HEK293 (cell line): ENCODE measurements at regions not wholly inside any gene's neighbourhood (a gene's known extent, or its start where the extent isn't known, plus 50 kb on each side); places are given as distances from the start of the nearest gene placed in this dataset.

Source experiments
- IKZF3 ChIP-seq: fragments of 450-650 bp; IDR thresholded peaks from 2 replicates; pipeline ENCODE4 v1.5.0; 2018; ENCODE audit warnings: missing biosample characterization, mild to moderate bottlenecking, missing genetic modification characterization, moderate library complexity
- SP2 ChIP-seq: fragments of 450-650 bp; formaldehyde crosslinking; IDR thresholded peaks from 2 replicates; pipeline ENCODE4 v1.5.1; 2016; ENCODE audit warnings: missing biosample characterization, missing genetic modification characterization
- YY1 ChIP-seq: fragments of 450-650 bp; formaldehyde crosslinking; IDR thresholded peaks from 2 replicates; pipeline ENCODE4 v1.5.1; 2018; ENCODE audit warnings: missing biosample characterization, missing genetic modification characterization
- ZNF121 ChIP-seq: fragments of 450-650 bp; formaldehyde crosslinking; IDR thresholded peaks from 2 replicates; pipeline ENCODE4 v1.5.1; 2016; ENCODE audit warnings: missing biosample characterization, missing genetic modification characterization
- ZNF292 ChIP-seq: fragments of 450-650 bp; formaldehyde crosslinking; IDR thresholded peaks from 2 replicates; pipeline ENCODE4 v1.5.1; 2016; ENCODE audit warnings: low read depth, missing biosample characterization, missing genetic modification characterization, borderline replicate concordance
- ZNF501 ChIP-seq: fragments of 450-650 bp; formaldehyde crosslinking; IDR thresholded peaks from 2 replicates; pipeline ENCODE4 v1.5.1; 2016; ENCODE audit warnings: missing biosample characterization, missing genetic modification characterization
- ZXDB ChIP-seq: fragments of 450-650 bp; formaldehyde crosslinking; IDR thresholded peaks from 2 replicates; pipeline ENCODE4 v1.5.1; 2016; ENCODE audit warnings: missing biosample characterization, missing genetic modification characterization
- TF ChIP-seq, protein P1 (sequence below): fragments of 450-650 bp; formaldehyde crosslinking; IDR thresholded peaks from 2 replicates; pipeline ENCODE4 v1.5.1; 2016; ENCODE audit warnings: missing biosample characterization, missing genetic modification characterization
- TF ChIP-seq, protein P2 (sequence below): fragments of 450-650 bp; IDR thresholded peaks from 2 replicates; pipeline ENCODE4 v1.5.1; 2018; ENCODE audit warnings: missing biosample characterization, mild to moderate bottlenecking, missing genetic modification characterization
- TF ChIP-seq, protein P3 (sequence below): fragments of 450-650 bp; formaldehyde crosslinking; IDR thresholded peaks from 2 replicates; pipeline ENCODE4 v1.5.1; 2017; ENCODE audit warnings: missing biosample characterization, mild to moderate bottlenecking, missing genetic modification characterization, moderate library complexity
- TF ChIP-seq, protein P4 (sequence below): fragments of 450-650 bp; formaldehyde crosslinking; IDR thresholded peaks from 2 replicates; pipeline ENCODE4 v1.5.1; 2016; ENCODE audit warnings: missing biosample characterization, missing genetic modification characterization
- TF ChIP-seq, protein P5 (sequence below): fragments of 450-650 bp; formaldehyde crosslinking; conservative IDR thresholded peaks from 2 replicates; pipeline ENCODE4 v1.5.1; 2016; ENCODE audit warnings: low read depth, missing biosample characterization, missing genetic modification characterization
- TF ChIP-seq, protein P6 (sequence below): fragments of 450-650 bp; formaldehyde crosslinking; IDR thresholded peaks from 2 replicates; pipeline ENCODE4 v1.5.1; 2016; ENCODE audit warnings: missing biosample characterization, missing genetic modification characterization

DNA sequence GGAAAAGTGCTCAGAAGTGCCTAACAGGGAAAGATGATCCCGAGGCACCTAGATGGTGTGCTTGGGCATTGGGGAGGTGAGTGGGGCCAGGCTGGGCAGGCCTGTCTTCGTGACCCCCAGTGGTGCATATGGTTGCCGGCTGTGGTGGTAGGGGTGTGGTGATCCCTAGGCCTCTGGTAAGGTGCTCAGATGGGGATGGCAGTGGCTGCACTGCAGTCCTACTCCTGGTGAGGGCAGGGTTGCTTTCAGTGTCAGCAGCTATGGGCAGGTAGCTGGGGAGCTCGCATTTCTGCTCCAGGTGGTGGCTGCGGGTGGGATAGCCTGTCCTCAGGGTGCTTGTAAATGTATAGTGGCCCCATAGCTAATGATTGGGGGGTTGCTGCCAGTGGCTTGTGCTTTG is 154.0 kb downstream of the RAMP3 start:
- TF ChIP-seq, protein P1, sequence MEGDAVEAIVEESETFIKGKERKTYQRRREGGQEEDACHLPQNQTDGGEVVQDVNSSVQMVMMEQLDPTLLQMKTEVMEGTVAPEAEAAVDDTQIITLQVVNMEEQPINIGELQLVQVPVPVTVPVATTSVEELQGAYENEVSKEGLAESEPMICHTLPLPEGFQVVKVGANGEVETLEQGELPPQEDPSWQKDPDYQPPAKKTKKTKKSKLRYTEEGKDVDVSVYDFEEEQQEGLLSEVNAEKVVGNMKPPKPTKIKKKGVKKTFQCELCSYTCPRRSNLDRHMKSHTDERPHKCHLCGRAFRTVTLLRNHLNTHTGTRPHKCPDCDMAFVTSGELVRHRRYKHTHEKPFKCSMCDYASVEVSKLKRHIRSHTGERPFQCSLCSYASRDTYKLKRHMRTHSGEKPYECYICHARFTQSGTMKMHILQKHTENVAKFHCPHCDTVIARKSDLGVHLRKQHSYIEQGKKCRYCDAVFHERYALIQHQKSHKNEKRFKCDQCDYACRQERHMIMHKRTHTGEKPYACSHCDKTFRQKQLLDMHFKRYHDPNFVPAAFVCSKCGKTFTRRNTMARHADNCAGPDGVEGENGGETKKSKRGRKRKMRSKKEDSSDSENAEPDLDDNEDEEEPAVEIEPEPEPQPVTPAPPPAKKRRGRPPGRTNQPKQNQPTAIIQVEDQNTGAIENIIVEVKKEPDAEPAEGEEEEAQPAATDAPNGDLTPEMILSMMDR, result no peak
- no peak for TF ChIP-seq ZXDB (tag by site-specific recombination)
- TF ChIP-seq ZNF292 (tag by site-specific recombination), result no peak
- TF ChIP-seq, protein P2, sequence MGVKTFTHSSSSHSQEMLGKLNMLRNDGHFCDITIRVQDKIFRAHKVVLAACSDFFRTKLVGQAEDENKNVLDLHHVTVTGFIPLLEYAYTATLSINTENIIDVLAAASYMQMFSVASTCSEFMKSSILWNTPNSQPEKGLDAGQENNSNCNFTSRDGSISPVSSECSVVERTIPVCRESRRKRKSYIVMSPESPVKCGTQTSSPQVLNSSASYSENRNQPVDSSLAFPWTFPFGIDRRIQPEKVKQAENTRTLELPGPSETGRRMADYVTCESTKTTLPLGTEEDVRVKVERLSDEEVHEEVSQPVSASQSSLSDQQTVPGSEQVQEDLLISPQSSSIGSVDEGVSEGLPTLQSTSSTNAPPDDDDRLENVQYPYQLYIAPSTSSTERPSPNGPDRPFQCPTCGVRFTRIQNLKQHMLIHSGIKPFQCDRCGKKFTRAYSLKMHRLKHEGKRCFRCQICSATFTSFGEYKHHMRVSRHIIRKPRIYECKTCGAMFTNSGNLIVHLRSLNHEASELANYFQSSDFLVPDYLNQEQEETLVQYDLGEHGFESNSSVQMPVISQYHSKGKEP (tag by site-specific recombination), result no peak
- TF ChIP-seq IKZF3, result no peak
- TF ChIP-seq ZNF501 (tag by site-specific recombination), result no peak
- TF ChIP-seq, protein P3, sequence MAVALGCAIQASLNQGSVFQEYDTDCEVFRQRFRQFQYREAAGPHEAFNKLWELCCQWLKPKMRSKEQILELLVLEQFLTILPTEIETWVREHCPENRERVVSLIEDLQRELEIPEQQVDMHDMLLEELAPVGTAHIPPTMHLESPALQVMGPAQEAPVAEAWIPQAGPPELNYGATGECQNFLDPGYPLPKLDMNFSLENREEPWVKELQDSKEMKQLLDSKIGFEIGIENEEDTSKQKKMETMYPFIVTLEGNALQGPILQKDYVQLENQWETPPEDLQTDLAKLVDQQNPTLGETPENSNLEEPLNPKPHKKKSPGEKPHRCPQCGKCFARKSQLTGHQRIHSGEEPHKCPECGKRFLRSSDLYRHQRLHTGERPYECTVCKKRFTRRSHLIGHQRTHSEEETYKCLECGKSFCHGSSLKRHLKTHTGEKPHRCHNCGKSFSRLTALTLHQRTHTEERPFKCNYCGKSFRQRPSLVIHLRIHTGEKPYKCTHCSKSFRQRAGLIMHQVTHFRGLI, result no peak
- TF ChIP-seq ZNF121, result no peak
- TF ChIP-seq, protein P4, sequence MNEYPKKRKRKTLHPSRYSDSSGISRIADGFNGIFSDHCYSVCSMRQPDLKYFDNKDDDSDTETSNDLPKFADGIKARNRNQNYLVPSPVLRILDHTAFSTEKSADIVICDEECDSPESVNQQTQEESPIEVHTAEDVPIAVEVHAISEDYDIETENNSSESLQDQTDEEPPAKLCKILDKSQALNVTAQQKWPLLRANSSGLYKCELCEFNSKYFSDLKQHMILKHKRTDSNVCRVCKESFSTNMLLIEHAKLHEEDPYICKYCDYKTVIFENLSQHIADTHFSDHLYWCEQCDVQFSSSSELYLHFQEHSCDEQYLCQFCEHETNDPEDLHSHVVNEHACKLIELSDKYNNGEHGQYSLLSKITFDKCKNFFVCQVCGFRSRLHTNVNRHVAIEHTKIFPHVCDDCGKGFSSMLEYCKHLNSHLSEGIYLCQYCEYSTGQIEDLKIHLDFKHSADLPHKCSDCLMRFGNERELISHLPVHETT, result no peak
- no peak for TF ChIP-seq YY1
- TF ChIP-seq, protein P5, sequence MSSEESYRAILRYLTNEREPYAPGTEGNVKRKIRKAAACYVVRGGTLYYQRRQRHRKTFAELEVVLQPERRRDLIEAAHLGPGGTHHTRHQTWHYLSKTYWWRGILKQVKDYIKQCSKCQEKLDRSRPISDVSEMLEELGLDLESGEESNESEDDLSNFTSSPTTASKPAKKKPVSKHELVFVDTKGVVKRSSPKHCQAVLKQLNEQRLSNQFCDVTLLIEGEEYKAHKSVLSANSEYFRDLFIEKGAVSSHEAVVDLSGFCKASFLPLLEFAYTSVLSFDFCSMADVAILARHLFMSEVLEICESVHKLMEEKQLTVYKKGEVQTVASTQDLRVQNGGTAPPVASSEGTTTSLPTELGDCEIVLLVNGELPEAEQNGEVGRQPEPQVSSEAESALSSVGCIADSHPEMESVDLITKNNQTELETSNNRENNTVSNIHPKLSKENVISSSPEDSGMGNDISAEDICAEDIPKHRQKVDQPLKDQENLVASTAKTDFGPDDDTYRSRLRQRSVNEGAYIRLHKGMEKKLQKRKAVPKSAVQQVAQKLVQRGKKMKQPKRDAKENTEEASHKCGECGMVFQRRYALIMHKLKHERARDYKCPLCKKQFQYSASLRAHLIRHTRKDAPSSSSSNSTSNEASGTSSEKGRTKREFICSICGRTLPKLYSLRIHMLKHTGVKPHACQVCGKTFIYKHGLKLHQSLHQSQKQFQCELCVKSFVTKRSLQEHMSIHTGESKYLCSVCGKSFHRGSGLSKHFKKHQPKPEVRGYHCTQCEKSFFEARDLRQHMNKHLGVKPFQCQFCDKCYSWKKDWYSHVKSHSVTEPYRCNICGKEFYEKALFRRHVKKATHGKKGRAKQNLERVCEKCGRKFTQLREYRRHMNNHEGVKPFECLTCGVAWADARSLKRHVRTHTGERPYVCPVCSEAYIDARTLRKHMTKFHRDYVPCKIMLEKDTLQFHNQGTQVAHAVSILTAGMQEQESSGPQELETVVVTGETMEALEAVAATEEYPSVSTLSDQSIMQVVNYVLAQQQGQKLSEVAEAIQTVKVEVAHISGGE (tag by site-specific recombination), result no peak
- TF ChIP-seq, protein P6, sequence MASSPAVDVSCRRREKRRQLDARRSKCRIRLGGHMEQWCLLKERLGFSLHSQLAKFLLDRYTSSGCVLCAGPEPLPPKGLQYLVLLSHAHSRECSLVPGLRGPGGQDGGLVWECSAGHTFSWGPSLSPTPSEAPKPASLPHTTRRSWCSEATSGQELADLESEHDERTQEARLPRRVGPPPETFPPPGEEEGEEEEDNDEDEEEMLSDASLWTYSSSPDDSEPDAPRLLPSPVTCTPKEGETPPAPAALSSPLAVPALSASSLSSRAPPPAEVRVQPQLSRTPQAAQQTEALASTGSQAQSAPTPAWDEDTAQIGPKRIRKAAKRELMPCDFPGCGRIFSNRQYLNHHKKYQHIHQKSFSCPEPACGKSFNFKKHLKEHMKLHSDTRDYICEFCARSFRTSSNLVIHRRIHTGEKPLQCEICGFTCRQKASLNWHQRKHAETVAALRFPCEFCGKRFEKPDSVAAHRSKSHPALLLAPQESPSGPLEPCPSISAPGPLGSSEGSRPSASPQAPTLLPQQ, result no peak
- no peak for TF ChIP-seq SP2
